Tibial nerve (tissue), 4 donors: ENCODE measurements at regions not wholly inside any gene's neighbourhood (a gene's known extent, or its start where the extent isn't known, plus 50 kb on each side); places are given as distances from the start of the nearest gene placed in this dataset.

Source experiments
- DNase-seq, 2 donors: peaks; one replicate each; pipeline ENCODE4 v3.0.0-alpha.2; 2019; ENCODE audit warnings: low spot score in 2 of 2
- H3K27ac ChIP-seq, 4 donors: fragments of 200-600 bp; sonication (generic) in 3 of 4; one replicate each; pipeline ENCODE4 v1.5.1; 2017 to 2019; ENCODE audit warnings: mild to moderate bottlenecking in 1 of 4
- H3K27me3 ChIP-seq, 2 donors: fragments of 200-600 bp; sonication (generic) in 1 of 2; one replicate each; pipeline versions ENCODE4 v1.5.1 to v1.6.0; 2017 to 2019
- H3K36me3 ChIP-seq, 3 donors: fragments of 200-600 bp; sonication (generic); one replicate each; pipeline ENCODE4 v1.5.1; 2018 to 2019
- H3K4me1 ChIP-seq, 4 donors: fragments of 200-600 bp; sonication (generic) in 3 of 4; one replicate each; pipeline ENCODE4 v1.5.1; 2017 to 2019
- H3K4me3 ChIP-seq, 4 donors: fragments of 200-600 bp; sonication (generic) in 3 of 4; one replicate each; pipeline ENCODE4 v1.5.1; 2017 to 2019; ENCODE audit warnings: mild to moderate bottlenecking in 1 of 4, moderate library complexity in 1 of 4
- H3K9me3 ChIP-seq, 4 donors: fragments of 200-600 bp; sonication (generic) in 3 of 4; one replicate each; pipeline ENCODE4 v1.5.1; 2017 to 2019
- EP300 ChIP-seq, 2 donors: sonication (generic); formaldehyde crosslinking; IDR thresholded peaks; one replicate each; pipeline ENCODE4 v1.6.1; 2017; ENCODE audit warnings: antibody characterized with exemption in 2 of 2, mild to moderate bottlenecking in 1 of 2
- POLR2A ChIP-seq, 2 donors: fragments of 450-650 bp; IDR thresholded peaks; one replicate each; pipeline ENCODE4 v1.6.1; 2017; ENCODE audit warnings: antibody characterized with exemption in 2 of 2, mild to moderate bottlenecking in 2 of 2, moderate library complexity in 2 of 2
- WGBS, 2 donors: methylation state at CpG; one replicate each; pipeline ENCODE4 v1.1.5; 2018; 5-methylcytosine and 5-hydroxymethylcytosine counted together
- TF ChIP-seq, protein P1 (sequence below), 5 experiments: fragments of 200-600 bp in 3 of 5; fragments of 450-650 bp in 2 of 5; sonication (generic) in 3 of 5; IDR thresholded peaks; one replicate each; pipeline ENCODE4 v1.5.1; 2016 to 2019; ENCODE audit warnings: antibody characterized with exemption in 5 of 5, mild to moderate bottlenecking in 3 of 5, moderate library complexity in 2 of 5

DNA sequence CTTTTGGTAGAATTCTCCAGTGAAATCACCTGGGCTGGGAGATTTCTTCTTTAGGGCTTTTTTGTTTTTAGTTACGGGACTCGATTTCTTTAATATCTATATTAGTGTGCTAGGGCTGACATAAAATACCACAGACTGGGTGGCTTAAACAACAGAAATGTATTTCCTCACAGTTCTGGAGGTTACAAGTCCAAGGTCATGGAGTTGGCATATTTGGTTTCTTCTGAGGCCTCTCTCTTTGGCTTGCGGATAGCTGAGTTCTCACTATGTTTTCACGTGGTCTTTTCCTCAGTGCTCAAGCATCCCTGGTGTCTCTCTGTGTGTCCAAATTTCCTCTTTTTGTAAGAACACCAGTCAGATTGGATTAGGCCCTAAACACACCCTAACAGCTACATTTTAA is 208.5 kb upstream of the DTNA start:
- WGBS, 2 donors, result 80 to 87% methylated on average over 4 of the region's 4 CpGs
- Histone ChIP-seq H3K4me1 (no peaks in the 10 kb centered on the region), H3K27me3 (no peaks in the 10 kb centered on the region), H3K27ac (no peak overlapping the region), H3K36me3 (no peaks in the 10 kb centered on the region), H3K4me3 (no peak overlapping the region), H3K9me3 (peaks cover 0 to 18% (median 2%) of the 10 kb centered on the region in 4 donors)
- TF ChIP-seq EP300 (IDR thresholded peaks at IDR 0.05), result no peak
- no peak for TF ChIP-seq POLR2A (IDR thresholded peaks at IDR 0.05)
- TF ChIP-seq, protein P1, sequence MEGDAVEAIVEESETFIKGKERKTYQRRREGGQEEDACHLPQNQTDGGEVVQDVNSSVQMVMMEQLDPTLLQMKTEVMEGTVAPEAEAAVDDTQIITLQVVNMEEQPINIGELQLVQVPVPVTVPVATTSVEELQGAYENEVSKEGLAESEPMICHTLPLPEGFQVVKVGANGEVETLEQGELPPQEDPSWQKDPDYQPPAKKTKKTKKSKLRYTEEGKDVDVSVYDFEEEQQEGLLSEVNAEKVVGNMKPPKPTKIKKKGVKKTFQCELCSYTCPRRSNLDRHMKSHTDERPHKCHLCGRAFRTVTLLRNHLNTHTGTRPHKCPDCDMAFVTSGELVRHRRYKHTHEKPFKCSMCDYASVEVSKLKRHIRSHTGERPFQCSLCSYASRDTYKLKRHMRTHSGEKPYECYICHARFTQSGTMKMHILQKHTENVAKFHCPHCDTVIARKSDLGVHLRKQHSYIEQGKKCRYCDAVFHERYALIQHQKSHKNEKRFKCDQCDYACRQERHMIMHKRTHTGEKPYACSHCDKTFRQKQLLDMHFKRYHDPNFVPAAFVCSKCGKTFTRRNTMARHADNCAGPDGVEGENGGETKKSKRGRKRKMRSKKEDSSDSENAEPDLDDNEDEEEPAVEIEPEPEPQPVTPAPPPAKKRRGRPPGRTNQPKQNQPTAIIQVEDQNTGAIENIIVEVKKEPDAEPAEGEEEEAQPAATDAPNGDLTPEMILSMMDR (IDR thresholded peaks at IDR 0.05), result no peak
- no peak for DNase-seq

DNA sequence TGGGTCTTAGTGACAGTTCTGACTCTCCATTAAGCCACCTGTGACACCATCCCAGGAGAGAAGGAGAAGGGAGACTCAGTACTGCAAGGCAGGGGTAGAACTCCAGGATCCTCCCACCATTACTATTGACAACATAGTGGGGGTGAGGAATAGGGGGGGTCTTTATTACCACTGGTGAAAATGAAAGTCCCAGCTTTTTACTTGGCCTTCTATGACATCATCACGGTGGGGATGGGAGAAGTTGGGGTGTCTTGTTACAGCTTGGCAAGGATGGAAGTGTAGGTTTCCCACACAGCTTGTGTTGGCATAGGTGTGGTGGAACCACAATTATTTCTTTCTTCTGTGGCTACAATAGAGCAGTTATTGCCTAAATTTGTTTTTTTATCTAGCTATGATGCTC is 203.9 kb upstream of the DTNA start:
- Histone ChIP-seq H3K9me3 (peaks cover 0 to 10% (median 2%) of the 10 kb centered on the region in 4 donors), H3K4me1 (no peaks in the 10 kb centered on the region), H3K27me3 (no peaks in the 10 kb centered on the region), H3K27ac (no peak overlapping the region), H3K36me3 (no peaks in the 10 kb centered on the region), H3K4me3 (no peak overlapping the region)
- TF ChIP-seq POLR2A (IDR thresholded peaks at IDR 0.05) (no peak), EP300 (IDR thresholded peaks at IDR 0.05) (no peak)
- TF ChIP-seq, protein P1 (IDR thresholded peaks at IDR 0.05), result no peak
- WGBS, 2 donors, result 89 to 100% methylated on average over 1 of the region's 1 CpG
- no peak for DNase-seq

DNA sequence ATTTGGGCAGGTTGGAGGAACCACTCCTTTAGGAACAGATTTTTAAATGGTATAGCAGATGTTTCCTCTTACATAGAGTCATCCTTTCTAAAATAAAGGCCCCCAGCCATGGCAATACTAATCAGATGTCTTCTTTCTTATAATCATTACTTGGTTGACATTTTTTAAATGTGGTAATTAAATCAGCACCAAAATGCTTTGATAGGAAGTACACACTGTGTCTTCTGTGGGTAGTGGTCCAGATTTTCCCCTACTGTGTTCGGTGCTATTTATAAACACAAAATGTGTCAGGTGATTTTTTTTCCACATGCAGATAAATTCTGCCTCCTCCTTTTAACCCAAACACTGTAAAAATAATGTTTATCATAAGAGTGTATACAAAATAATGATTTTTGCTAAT is 200.9 kb upstream of the DTNA start:
- Histone ChIP-seq H3K27ac (no peak overlapping the region), H3K36me3 (no peaks in the 10 kb centered on the region), H3K4me1 (no peaks in the 10 kb centered on the region), H3K4me3 (no peak overlapping the region), H3K9me3 (no peaks in the 10 kb centered on the region), H3K27me3 (no peaks in the 10 kb centered on the region)
- no peak for TF ChIP-seq EP300 (IDR thresholded peaks at IDR 0.05)
- TF ChIP-seq, protein P1 (IDR thresholded peaks at IDR 0.05), result no peak
- no peak for TF ChIP-seq POLR2A (IDR thresholded peaks at IDR 0.05)
- no peak for DNase-seq
- WGBS, 2 donors, result 74 to 76% methylated on average over 1 of the region's 1 CpG

DNA sequence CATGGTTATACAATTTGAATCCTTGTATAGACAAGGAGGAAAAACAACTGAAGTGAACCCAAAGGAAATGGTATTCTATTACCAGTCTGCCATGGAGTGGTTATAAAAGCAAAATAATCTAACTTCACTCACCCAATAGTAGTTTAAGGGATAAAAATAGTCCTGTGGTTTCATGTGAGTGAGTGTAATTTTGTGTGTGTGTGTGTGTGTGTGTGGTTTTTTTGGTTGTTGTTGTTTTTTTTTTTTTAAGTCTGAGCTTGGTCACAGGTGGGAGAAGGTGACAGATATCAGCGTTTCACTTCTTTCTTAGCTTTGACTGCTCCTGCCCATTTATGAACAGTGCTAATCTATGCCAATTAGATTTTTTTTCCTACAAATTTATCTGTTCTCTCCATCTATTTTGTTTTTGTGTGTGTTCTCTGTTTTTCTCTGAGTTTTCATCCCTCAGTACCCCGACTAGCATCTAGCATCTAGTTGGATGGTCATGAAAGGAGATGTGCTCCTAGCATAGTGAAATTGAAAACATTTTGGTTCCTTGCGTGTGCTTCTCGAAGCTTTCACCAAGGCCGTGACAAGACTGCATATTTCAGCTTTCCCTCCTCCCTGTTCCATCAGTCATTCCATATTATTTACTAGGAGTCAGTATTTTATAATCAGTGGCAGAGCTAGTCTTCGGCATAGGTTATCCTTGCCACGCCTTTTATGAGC is 200.1 kb upstream of the DTNA start:
- no peaks in the 10 kb centered on the region for H3K36me3 ChIP-seq
- H3K4me3 ChIP-seq, result no peak overlapping the region
- TF ChIP-seq POLR2A (IDR thresholded peaks at IDR 0.05), result no peak
- H3K9me3 ChIP-seq, result no peaks in the 10 kb centered on the region
- H3K27ac ChIP-seq, result no peak overlapping the region
- no peak for DNase-seq
- H3K4me1 ChIP-seq, result no peaks in the 10 kb centered on the region
- WGBS, 2 donors, result 92 to 93% methylated on average over 7 of the region's 7 CpGs
- no peaks in the 10 kb centered on the region for H3K27me3 ChIP-seq

DNA sequence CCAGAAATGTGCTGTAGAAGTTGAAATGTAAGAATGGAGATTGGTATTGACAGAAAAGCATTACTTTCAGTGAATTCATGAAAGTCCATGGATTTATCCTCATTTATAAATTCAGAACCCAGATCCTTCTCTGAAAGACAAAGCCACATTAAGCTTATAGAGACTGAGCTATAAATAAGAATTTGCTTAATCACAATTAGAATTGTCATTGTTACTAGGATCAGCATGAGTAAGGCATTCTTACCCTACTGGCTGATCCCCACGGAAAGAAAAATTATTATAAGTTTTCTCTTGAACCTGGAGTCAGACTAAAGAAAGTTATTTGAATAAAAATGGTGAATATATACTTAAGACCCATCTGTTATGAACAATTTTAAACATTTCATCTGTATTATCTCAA is 199.2 kb upstream of the DTNA start:
- Histone ChIP-seq H3K27ac (no peak overlapping the region), H3K27me3 (no peaks in the 10 kb centered on the region), H3K4me1 (no peaks in the 10 kb centered on the region), H3K4me3 (no peak overlapping the region), H3K9me3 (peaks cover 0 to 2% (median 0%) of the 10 kb centered on the region in 4 donors), H3K36me3 (no peaks in the 10 kb centered on the region)
- 47 to 52% methylated on average over 1 of the region's 1 CpG for WGBS, 2 donors
- TF ChIP-seq, protein P1 (IDR thresholded peaks at IDR 0.05), result no peak
- TF ChIP-seq POLR2A (IDR thresholded peaks at IDR 0.05), result no peak
- no peak for TF ChIP-seq EP300 (IDR thresholded peaks at IDR 0.05)
- no peak for DNase-seq
